ENCODE measurements at regions not wholly inside any gene's neighbourhood (a gene's known extent, or its start where the extent isn't known, plus 50 kb on each side); places are given as distances from the start of the nearest gene placed in this dataset.

DNA sequence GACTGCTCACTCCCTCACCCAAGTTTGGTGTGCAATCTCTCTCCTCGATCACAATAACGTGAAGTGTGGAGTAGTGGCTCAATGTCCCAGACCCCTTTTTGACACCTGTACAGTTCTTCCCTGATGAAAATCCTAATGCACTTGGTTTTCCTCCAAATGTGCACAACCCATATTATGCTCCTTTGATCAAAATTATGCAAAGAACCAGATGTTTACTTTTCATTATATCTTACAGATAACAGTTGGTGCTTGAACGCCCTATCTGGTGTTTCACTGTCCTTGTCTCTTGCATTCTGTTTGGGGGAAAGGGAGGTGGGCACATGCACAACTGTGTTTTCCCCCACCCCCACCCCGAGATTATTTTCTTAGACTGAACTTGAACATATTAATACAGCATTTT lies 85.0 kb upstream of the CREB1 start:
- H3K4me1 ChIP-seq (ENCODE audit: control extremely low read depth in 1 of 4, control insufficient read depth in 4 of 4, insufficient read depth in 4 of 4, low read length in 3 of 4): no peaks in the 10 kb centered on the region
- POLR2A ChIA-PET: no interaction called here
- H3K9me3 ChIP-seq (ENCODE audit: control extremely low read depth in 1 of 5, control insufficient read depth in 4 of 5, insufficient read depth in 2 of 5, low read depth in 1 of 5, low read length in 4 of 5): no peaks in the 10 kb centered on the region
- CTCF ChIA-PET: no interaction called here
- H3K4me3 ChIP-seq (ENCODE audit: control insufficient read depth in 1 of 7, extremely low read depth in 1 of 7, insufficient read depth in 4 of 7, low read depth in 2 of 7, low read length in 6 of 7): no peak overlapping the region
- H3K36me3 ChIP-seq (ENCODE audit: control insufficient read depth in 4 of 4, insufficient read depth in 4 of 4, low read length in 3 of 4): no peaks in the 10 kb centered on the region
- no peak for DNase-seq
- no peak overlapping the region for H3K27ac ChIP-seq (ENCODE audit: insufficient read depth in 1 of 2, low read depth in 1 of 2, low read length in 2 of 2, poor library complexity in 1 of 2, severe bottlenecking in 2 of 2)
- 100% methylated on average over 3 of the region's 4 CpGs for WGBS (ENCODE audit: insufficient coverage)
- H3K27me3 ChIP-seq (replicated peaks in 2 of 5; ENCODE audit: control insufficient read depth in 4 of 5, insufficient read depth in 5 of 5, low read length in 4 of 5): no peaks in the 10 kb centered on the region

GRCh38 chr2:207446653-207447052 lies 83.1 kb upstream of the CREB1 start:
- Histone ChIP-seq H3K4me1 (ENCODE audit: control extremely low read depth in 1 of 4, control insufficient read depth in 4 of 4, insufficient read depth in 4 of 4, low read length in 3 of 4) (no peaks in the 10 kb centered on the region), H3K36me3 (ENCODE audit: control insufficient read depth in 4 of 4, insufficient read depth in 4 of 4, low read length in 3 of 4) (no peaks in the 10 kb centered on the region), H3K27me3 (replicated peaks in 2 of 5; ENCODE audit: control insufficient read depth in 4 of 5, insufficient read depth in 5 of 5, low read length in 4 of 5) (no peaks in the 10 kb centered on the region), H3K9me3 (ENCODE audit: control extremely low read depth in 1 of 5, control insufficient read depth in 4 of 5, insufficient read depth in 2 of 5, low read depth in 1 of 5, low read length in 4 of 5) (no peaks in the 10 kb centered on the region), H3K4me3 (ENCODE audit: control insufficient read depth in 1 of 7, extremely low read depth in 1 of 7, insufficient read depth in 4 of 7, low read depth in 2 of 7, low read length in 6 of 7) (no peak overlapping the region), H3K27ac (ENCODE audit: insufficient read depth in 1 of 2, low read depth in 1 of 2, low read length in 2 of 2, poor library complexity in 1 of 2, severe bottlenecking in 2 of 2) (no peak overlapping the region)
- WGBS (ENCODE audit: insufficient coverage): 100% methylated on average over 6 of the region's 6 CpGs
- DNase-seq: no peak
- CTCF ChIA-PET: no interaction called here
- POLR2A ChIA-PET: no interaction called here

GRCh38 chr2:207448006-207448405 lies 81.8 kb upstream of the CREB1 start:
- POLR2A ChIA-PET: no interaction called here
- Histone ChIP-seq H3K9me3 (ENCODE audit: control extremely low read depth in 1 of 5, control insufficient read depth in 4 of 5, insufficient read depth in 2 of 5, low read depth in 1 of 5, low read length in 4 of 5) (no peaks in the 10 kb centered on the region), H3K4me1 (ENCODE audit: control extremely low read depth in 1 of 4, control insufficient read depth in 4 of 4, insufficient read depth in 4 of 4, low read length in 3 of 4) (no peaks in the 10 kb centered on the region), H3K36me3 (ENCODE audit: control insufficient read depth in 4 of 4, insufficient read depth in 4 of 4, low read length in 3 of 4) (no peaks in the 10 kb centered on the region), H3K27ac (ENCODE audit: insufficient read depth in 1 of 2, low read depth in 1 of 2, low read length in 2 of 2, poor library complexity in 1 of 2, severe bottlenecking in 2 of 2) (no peak overlapping the region), H3K4me3 (ENCODE audit: control insufficient read depth in 1 of 7, extremely low read depth in 1 of 7, insufficient read depth in 4 of 7, low read depth in 2 of 7, low read length in 6 of 7) (no peak overlapping the region), H3K27me3 (replicated peaks in 2 of 5; ENCODE audit: control insufficient read depth in 4 of 5, insufficient read depth in 5 of 5, low read length in 4 of 5) (no peaks in the 10 kb centered on the region)
- DNase-seq: no peak
- no CpG with 5 or more reads among the region's 1 CpG for WGBS (ENCODE audit: insufficient coverage)
- CTCF ChIA-PET: no interaction called here

DNA sequence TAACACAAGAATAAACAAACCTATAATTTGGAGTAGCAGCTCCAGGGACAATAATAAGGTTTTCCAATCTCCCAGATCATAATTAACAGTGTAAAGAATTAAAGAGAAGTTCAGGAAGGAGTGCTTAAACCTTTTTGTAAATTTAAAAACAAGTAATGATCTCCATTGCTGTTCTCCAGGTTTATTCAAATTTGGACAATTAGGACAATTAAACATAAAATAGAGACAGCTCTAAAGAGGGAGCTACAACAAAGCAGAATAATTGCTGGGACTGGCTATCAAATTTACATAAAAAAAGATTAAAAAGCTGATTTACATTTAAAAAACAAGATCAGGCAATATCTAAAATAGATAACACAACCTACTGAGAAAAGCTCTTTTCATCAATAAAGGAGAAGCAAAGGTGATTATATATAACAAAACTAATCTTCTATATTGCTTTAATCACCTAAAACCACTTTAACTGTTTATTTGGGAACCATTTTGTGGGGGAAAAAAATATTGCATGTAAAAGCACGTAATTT lies 80.1 kb upstream of the CREB1 start:
- Histone ChIP-seq H3K9me3 (ENCODE audit: control extremely low read depth in 1 of 5, control insufficient read depth in 4 of 5, insufficient read depth in 2 of 5, low read depth in 1 of 5, low read length in 4 of 5) (no peaks in the 10 kb centered on the region), H3K27ac (ENCODE audit: insufficient read depth in 1 of 2, low read depth in 1 of 2, low read length in 2 of 2, poor library complexity in 1 of 2, severe bottlenecking in 2 of 2) (no peak overlapping the region), H3K27me3 (replicated peaks in 2 of 5; ENCODE audit: control insufficient read depth in 4 of 5, insufficient read depth in 5 of 5, low read length in 4 of 5) (no peaks in the 10 kb centered on the region), H3K36me3 (ENCODE audit: control insufficient read depth in 4 of 4, insufficient read depth in 4 of 4, low read length in 3 of 4) (no peaks in the 10 kb centered on the region), H3K4me3 (ENCODE audit: control insufficient read depth in 1 of 7, extremely low read depth in 1 of 7, insufficient read depth in 4 of 7, low read depth in 2 of 7, low read length in 6 of 7) (no peak overlapping the region), H3K4me1 (ENCODE audit: control extremely low read depth in 1 of 4, control insufficient read depth in 4 of 4, insufficient read depth in 4 of 4, low read length in 3 of 4) (no peaks in the 10 kb centered on the region)
- DNase-seq: no peak
- no CpG with 5 or more reads among the region's 1 CpG for WGBS (ENCODE audit: insufficient coverage)
- CTCF ChIA-PET: interaction anchor here (1.0 to 1.3 kb wide), 2 partner anchors 23 to 52 kb away, joined by 3 read pairs; no protein-coding TSS in a partner anchor
- POLR2A ChIA-PET: no interaction called here

DNA sequence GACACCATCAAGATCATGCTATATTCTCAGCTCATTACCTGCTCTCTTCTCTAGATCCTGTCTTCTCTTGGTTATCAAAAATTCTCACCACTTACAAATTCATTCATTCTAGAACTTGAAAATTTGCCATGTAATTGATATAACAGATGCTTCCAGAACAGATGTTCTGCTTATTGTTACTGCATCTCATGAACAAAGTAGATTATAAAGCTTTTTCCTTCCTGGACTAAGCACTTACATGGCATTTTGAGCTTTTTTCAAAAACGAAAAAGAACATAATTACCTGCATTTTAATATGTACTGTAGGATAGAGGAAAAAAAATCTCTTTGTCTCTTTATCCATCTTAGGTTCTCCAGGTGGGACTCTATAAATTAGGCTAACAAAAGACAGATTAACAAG lies 79.6 kb upstream of the CREB1 start:
- no peaks in the 10 kb centered on the region for H3K36me3 ChIP-seq (ENCODE audit: control insufficient read depth in 4 of 4, insufficient read depth in 4 of 4, low read length in 3 of 4)
- DNase-seq: no peak
- H3K9me3 ChIP-seq (ENCODE audit: control extremely low read depth in 1 of 5, control insufficient read depth in 4 of 5, insufficient read depth in 2 of 5, low read depth in 1 of 5, low read length in 4 of 5): no peaks in the 10 kb centered on the region
- ChIA-PET POLR2A (no interaction called here), CTCF (interaction anchor here (1.0 to 1.3 kb wide), 2 partner anchors 23 to 52 kb away, joined by 3 read pairs; no protein-coding TSS in a partner anchor)
- no peak overlapping the region for H3K4me3 ChIP-seq (ENCODE audit: control insufficient read depth in 1 of 7, extremely low read depth in 1 of 7, insufficient read depth in 4 of 7, low read depth in 2 of 7, low read length in 6 of 7)
- WGBS (ENCODE audit: insufficient coverage): no CpG with 5 or more reads among the region's 1 CpG
- no peak overlapping the region for H3K27ac ChIP-seq (ENCODE audit: insufficient read depth in 1 of 2, low read depth in 1 of 2, low read length in 2 of 2, poor library complexity in 1 of 2, severe bottlenecking in 2 of 2)
- H3K4me1 ChIP-seq (ENCODE audit: control extremely low read depth in 1 of 4, control insufficient read depth in 4 of 4, insufficient read depth in 4 of 4, low read length in 3 of 4): no peaks in the 10 kb centered on the region
- no peaks in the 10 kb centered on the region for H3K27me3 ChIP-seq (replicated peaks in 2 of 5; ENCODE audit: control insufficient read depth in 4 of 5, insufficient read depth in 5 of 5, low read length in 4 of 5)

- ChIA-PET CTCF (interaction anchor here (1.5 kb wide), 1 partner anchor 14 kb away, joined by 3 read pairs; no protein-coding TSS in a partner anchor), POLR2A (no interaction called here)
- H3K36me3 ChIP-seq (ENCODE audit: control insufficient read depth in 4 of 4, insufficient read depth in 4 of 4, low read length in 3 of 4): no peaks in the 10 kb centered on the region
- no peak overlapping the region for H3K4me3 ChIP-seq (ENCODE audit: control insufficient read depth in 1 of 7, extremely low read depth in 1 of 7, insufficient read depth in 4 of 7, low read depth in 2 of 7, low read length in 6 of 7)
- peaks cover 0 to 3% (median 0%) of the 10 kb centered on the region in 4 experiments for H3K4me1 ChIP-seq (ENCODE audit: control extremely low read depth in 1 of 4, control insufficient read depth in 4 of 4, insufficient read depth in 4 of 4, low read length in 3 of 4)
- H3K9me3 ChIP-seq (ENCODE audit: control extremely low read depth in 1 of 5, control insufficient read depth in 4 of 5, insufficient read depth in 2 of 5, low read depth in 1 of 5, low read length in 4 of 5): no peaks in the 10 kb centered on the region
- WGBS (ENCODE audit: insufficient coverage): 92% methylated on average over 2 of the region's 5 CpGs
- H3K27ac ChIP-seq (ENCODE audit: insufficient read depth in 1 of 2, low read depth in 1 of 2, low read length in 2 of 2, poor library complexity in 1 of 2, severe bottlenecking in 2 of 2): no peak overlapping the region
- no peaks in the 10 kb centered on the region for H3K27me3 ChIP-seq (replicated peaks in 2 of 5; ENCODE audit: control insufficient read depth in 4 of 5, insufficient read depth in 5 of 5, low read length in 4 of 5)
- DNase-seq: no peak
Measured at GRCh38 chr2:207458582-207458981, 71.2 kb upstream of the CREB1 start.

DNA sequence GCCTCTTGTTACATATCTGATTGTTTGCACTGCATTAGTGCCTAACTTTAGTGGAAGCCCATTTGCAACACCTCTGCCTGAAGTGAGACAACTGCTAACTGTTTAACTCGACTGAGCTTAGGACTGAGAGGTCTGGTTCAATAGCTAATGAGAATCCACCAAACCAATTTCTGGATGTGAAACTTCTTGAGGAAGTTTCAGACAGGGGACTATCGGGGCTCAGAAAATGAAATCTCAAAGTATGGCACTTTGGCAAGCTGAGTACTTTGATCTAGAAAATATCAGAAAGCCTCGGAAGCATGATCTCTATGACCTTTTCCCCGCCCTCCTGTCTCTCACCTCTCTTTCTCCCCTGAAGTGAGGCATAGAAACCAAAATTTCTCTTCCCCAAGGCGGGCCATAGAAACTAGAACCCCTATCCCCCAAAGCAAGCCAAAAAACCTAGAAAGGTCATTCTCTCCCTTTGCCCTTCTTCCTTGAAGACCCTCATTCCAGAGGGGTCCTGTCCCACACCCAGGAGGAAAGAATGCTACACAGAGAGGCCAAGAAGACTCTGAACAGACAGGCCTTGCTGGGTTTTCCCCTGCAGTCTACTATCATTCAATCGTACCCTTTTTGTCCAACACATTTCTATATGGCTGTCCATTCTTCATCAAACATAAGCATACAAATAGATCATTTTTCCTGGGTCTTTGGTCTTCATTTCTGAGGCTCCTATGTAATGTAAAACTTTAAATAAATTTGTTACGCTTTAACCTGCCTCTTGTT lies 69.6 kb upstream of the CREB1 start:
- ChIA-PET CTCF (interaction anchor here (1.5 kb wide), 1 partner anchor 13 kb away, joined by 3 read pairs; no protein-coding TSS in a partner anchor), POLR2A (no interaction called here)
- H3K4me3 ChIP-seq (ENCODE audit: control insufficient read depth in 1 of 7, extremely low read depth in 1 of 7, insufficient read depth in 4 of 7, low read depth in 2 of 7, low read length in 6 of 7): no peak overlapping the region
- 67% methylated on average over 3 of the region's 7 CpGs for WGBS (ENCODE audit: insufficient coverage)
- H3K27ac ChIP-seq (ENCODE audit: insufficient read depth in 1 of 2, low read depth in 1 of 2, low read length in 2 of 2, poor library complexity in 1 of 2, severe bottlenecking in 2 of 2): no peak overlapping the region
- no peaks in the 10 kb centered on the region for H3K27me3 ChIP-seq (replicated peaks in 2 of 5; ENCODE audit: control insufficient read depth in 4 of 5, insufficient read depth in 5 of 5, low read length in 4 of 5)
- DNase-seq: no peak
- H3K9me3 ChIP-seq (ENCODE audit: control extremely low read depth in 1 of 5, control insufficient read depth in 4 of 5, insufficient read depth in 2 of 5, low read depth in 1 of 5, low read length in 4 of 5): peaks cover 0 to 3% (median 0%) of the 10 kb centered on the region in 5 experiments
- no peaks in the 10 kb centered on the region for H3K36me3 ChIP-seq (ENCODE audit: control insufficient read depth in 4 of 4, insufficient read depth in 4 of 4, low read length in 3 of 4)
- peaks cover 0 to 5% (median 0%) of the 10 kb centered on the region in 4 experiments for H3K4me1 ChIP-seq (ENCODE audit: control extremely low read depth in 1 of 4, control insufficient read depth in 4 of 4, insufficient read depth in 4 of 4, low read length in 3 of 4)

All from common myeloid progenitor, CD34-positive (primary cell).